ENCODE measurements at regions not wholly inside any gene's neighbourhood (a gene's known extent, or its start where the extent isn't known, plus 50 kb on each side); places are given as distances from the start of the nearest gene placed in this dataset.
"Not testable (repeated sequence)": the region's sequence is repeated elsewhere in the genome, so short reads cannot be mapped to it uniquely, and the experiment has no call there.

DNA sequence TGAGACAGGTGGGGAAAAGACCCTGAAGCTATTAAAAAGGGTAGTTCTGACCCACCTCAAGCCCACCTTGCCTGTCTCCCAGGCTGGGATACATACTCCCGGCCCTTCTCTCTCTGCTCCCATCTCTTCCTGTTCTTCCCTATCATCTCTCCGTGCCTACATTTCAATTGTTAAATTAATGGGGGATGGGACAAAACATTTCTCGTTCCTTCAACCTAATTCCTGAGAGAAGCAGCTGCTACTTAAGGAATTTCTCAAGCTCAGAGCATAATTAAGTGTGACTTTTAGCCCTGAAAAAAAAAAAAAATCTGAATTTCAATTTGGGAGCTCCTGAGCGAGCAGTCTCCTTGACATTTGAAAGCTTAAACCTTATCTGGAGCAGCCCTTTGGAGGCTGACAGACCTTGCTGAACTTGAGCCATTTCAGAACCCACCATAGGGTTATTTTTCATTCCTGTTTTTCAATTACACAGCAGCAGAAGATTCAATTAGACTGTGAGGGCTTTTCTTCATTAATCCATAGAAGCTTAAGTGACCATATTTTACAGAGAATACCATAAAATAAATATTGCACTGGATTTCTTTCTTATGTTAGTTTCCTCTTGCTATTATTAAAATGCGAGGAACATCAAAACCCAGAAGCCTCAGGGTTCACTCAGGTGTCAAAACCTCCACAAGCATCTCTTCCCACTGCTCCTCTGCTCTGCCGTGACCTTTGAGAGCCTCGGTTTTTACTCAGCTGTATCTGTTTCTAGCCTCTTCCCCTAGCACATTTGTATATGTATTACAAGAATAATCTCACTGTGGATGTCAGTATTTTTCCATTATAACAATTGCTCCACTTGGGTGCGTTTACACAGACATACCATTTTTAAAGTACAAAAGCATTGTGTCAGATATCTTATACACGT, 125.7 kb downstream of the B3GNT2 start:
- no peak overlapping the region for H3K4me3 ChIP-seq (ENCODE audit: low read depth in 1 of 2, low read length in 2 of 2)
- no peaks in the 10 kb centered on the region for H3K27me3 ChIP-seq (ENCODE audit: control insufficient read depth in 1 of 2, insufficient read depth in 2 of 2, low read length in 2 of 2)
- H3K4me1 ChIP-seq (ENCODE audit: control insufficient read depth in 1 of 2, insufficient read depth in 2 of 2, low read length in 2 of 2): no peaks in the 10 kb centered on the region
- no peak overlapping the region for H3K9ac ChIP-seq (ENCODE audit: low read depth in 1 of 2, low read length in 2 of 2)
- no peak overlapping the region for H3K27ac ChIP-seq (ENCODE audit: low read depth, low read length)
- no peaks in the 10 kb centered on the region for H3K9me3 ChIP-seq (ENCODE audit: control insufficient read depth in 1 of 2, low read length in 2 of 2)
- no peaks in the 10 kb centered on the region for H3K36me3 ChIP-seq (ENCODE audit: control insufficient read depth in 1 of 2, insufficient read depth in 2 of 2, low read length in 2 of 2)

- Histone ChIP-seq H3K4me1 (ENCODE audit: control insufficient read depth in 1 of 2, insufficient read depth in 2 of 2, low read length in 2 of 2) (no peaks in the 10 kb centered on the region), H3K36me3 (ENCODE audit: control insufficient read depth in 1 of 2, insufficient read depth in 2 of 2, low read length in 2 of 2) (no peaks in the 10 kb centered on the region), H3K27me3 (ENCODE audit: control insufficient read depth in 1 of 2, insufficient read depth in 2 of 2, low read length in 2 of 2) (no peaks in the 10 kb centered on the region), H3K9me3 (ENCODE audit: control insufficient read depth in 1 of 2, low read length in 2 of 2) (no peaks in the 10 kb centered on the region), H3K4me3 (ENCODE audit: low read depth in 1 of 2, low read length in 2 of 2) (no peak overlapping the region), H3K9ac (ENCODE audit: low read depth in 1 of 2, low read length in 2 of 2) (no peak overlapping the region), H3K27ac (ENCODE audit: low read depth, low read length) (no peak overlapping the region)
Observed at GRCh38 chr2:62320657-62321357, 124.9 kb downstream of the B3GNT2 start.

DNA sequence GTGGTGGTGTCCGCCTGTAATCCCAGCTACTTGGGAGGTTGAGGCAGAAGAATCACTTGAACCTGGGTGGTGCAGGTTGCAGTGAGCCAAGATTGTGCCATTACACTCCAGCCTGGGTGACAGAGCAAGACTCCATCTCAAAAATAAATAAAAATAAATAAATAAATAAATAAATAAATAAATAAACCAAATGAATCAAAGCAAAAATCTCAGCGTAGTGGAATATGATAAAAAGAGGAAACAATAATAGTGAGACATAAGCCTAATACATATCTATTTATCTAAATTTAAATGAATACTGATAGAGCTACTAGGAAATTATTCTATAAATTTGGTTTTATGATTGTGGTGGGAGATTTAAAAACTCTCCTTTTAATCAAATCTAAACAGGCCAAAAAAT, 124.2 kb downstream of the B3GNT2 start:
- H3K4me1 ChIP-seq (ENCODE audit: control insufficient read depth in 1 of 2, insufficient read depth in 2 of 2, low read length in 2 of 2); H3K36me3 ChIP-seq (ENCODE audit: control insufficient read depth in 1 of 2, insufficient read depth in 2 of 2, low read length in 2 of 2); H3K27me3 ChIP-seq (ENCODE audit: control insufficient read depth in 1 of 2, insufficient read depth in 2 of 2, low read length in 2 of 2); H3K27ac ChIP-seq (ENCODE audit: low read depth, low read length); H3K4me3 ChIP-seq (ENCODE audit: low read depth in 1 of 2, low read length in 2 of 2); H3K9ac ChIP-seq (ENCODE audit: low read depth in 1 of 2, low read length in 2 of 2); H3K9me3 ChIP-seq (ENCODE audit: control insufficient read depth in 1 of 2, low read length in 2 of 2): not testable (repeated sequence)

- Histone ChIP-seq H3K27ac (ENCODE audit: low read depth, low read length) (no peak overlapping the region), H3K4me1 (ENCODE audit: control insufficient read depth in 1 of 2, insufficient read depth in 2 of 2, low read length in 2 of 2) (peaks cover 0 to 3% of the 10 kb centered on the region in 2 donors), H3K27me3 (ENCODE audit: control insufficient read depth in 1 of 2, insufficient read depth in 2 of 2, low read length in 2 of 2) (no peaks in the 10 kb centered on the region), H3K36me3 (ENCODE audit: control insufficient read depth in 1 of 2, insufficient read depth in 2 of 2, low read length in 2 of 2) (no peaks in the 10 kb centered on the region), H3K9ac (ENCODE audit: low read depth in 1 of 2, low read length in 2 of 2) (no peak overlapping the region), H3K9me3 (ENCODE audit: control insufficient read depth in 1 of 2, low read length in 2 of 2) (no peaks in the 10 kb centered on the region), H3K4me3 (ENCODE audit: low read depth in 1 of 2, low read length in 2 of 2) (no peak overlapping the region)
Observed at GRCh38 chr2:62319070-62319469, 123.2 kb downstream of the B3GNT2 start.

DNA sequence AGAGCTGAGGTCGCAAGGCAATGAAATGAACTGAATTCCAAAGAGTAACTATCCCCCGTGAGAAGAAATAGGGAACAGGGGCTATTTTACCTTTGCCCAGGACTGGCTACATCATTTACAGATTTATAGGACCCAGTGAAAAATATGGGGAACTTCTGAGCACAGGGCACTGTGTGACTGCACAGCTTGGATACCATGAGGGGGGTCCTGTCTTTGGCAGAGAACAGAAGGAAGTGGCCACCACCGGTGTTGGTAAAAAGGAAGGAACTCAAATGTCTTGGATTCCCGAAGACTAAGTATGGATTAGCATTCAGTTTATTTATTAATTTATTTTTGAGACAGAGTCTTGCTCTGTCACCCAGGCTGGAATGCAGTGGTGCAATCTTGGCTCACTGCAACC, 119.6 kb downstream of the B3GNT2 start:
- Histone ChIP-seq H3K9me3 (ENCODE audit: control insufficient read depth in 1 of 2, low read length in 2 of 2) (no peaks in the 10 kb centered on the region), H3K27me3 (ENCODE audit: control insufficient read depth in 1 of 2, insufficient read depth in 2 of 2, low read length in 2 of 2) (no peaks in the 10 kb centered on the region), H3K36me3 (ENCODE audit: control insufficient read depth in 1 of 2, insufficient read depth in 2 of 2, low read length in 2 of 2) (no peaks in the 10 kb centered on the region), H3K4me3 (ENCODE audit: low read depth in 1 of 2, low read length in 2 of 2) (no peak overlapping the region), H3K9ac (ENCODE audit: low read depth in 1 of 2, low read length in 2 of 2) (no peak overlapping the region), H3K27ac (ENCODE audit: low read depth, low read length) (no peak overlapping the region), H3K4me1 (ENCODE audit: control insufficient read depth in 1 of 2, insufficient read depth in 2 of 2, low read length in 2 of 2) (peaks cover 0 to 3% of the 10 kb centered on the region in 2 donors)

DNA sequence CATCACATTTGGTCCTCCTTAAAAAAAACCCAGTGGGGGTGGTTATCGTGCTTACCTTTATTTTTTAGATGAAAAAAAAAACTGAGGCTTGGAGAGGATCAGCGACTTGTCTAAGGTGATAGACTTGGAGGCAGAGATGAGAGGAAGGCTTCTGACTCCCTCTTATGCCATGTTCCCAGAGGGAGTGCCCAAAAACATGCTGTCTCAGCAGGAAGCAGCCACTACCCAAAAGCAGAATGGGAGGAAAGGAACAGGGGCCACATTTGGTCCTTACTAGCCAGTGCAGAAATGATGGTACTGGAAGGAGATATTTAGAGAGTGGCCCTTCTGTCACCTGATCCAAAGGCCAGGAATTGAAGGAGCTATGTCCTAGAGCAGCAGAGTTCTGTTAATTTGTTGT, 118.4 kb downstream of the B3GNT2 start:
- H3K4me1 ChIP-seq (ENCODE audit: control insufficient read depth in 1 of 2, insufficient read depth in 2 of 2, low read length in 2 of 2): peaks cover 1 to 9% of the 10 kb centered on the region in 2 donors
- H3K36me3 ChIP-seq (ENCODE audit: control insufficient read depth in 1 of 2, insufficient read depth in 2 of 2, low read length in 2 of 2): no peaks in the 10 kb centered on the region
- H3K27me3 ChIP-seq (ENCODE audit: control insufficient read depth in 1 of 2, insufficient read depth in 2 of 2, low read length in 2 of 2): no peaks in the 10 kb centered on the region
- no peak overlapping the region for H3K9ac ChIP-seq (ENCODE audit: low read depth in 1 of 2, low read length in 2 of 2)
- H3K9me3 ChIP-seq (ENCODE audit: control insufficient read depth in 1 of 2, low read length in 2 of 2): no peaks in the 10 kb centered on the region
- H3K27ac ChIP-seq (ENCODE audit: low read depth, low read length): no peak overlapping the region
- H3K4me3 ChIP-seq (ENCODE audit: low read depth in 1 of 2, low read length in 2 of 2): no peak overlapping the region

GRCh38 chr2:62313449-62314227, 117.7 kb downstream of the B3GNT2 start:
- peaks cover 5 to 16% of the 10 kb centered on the region in 2 donors for H3K4me1 ChIP-seq (ENCODE audit: control insufficient read depth in 1 of 2, insufficient read depth in 2 of 2, low read length in 2 of 2)
- H3K27me3 ChIP-seq (ENCODE audit: control insufficient read depth in 1 of 2, insufficient read depth in 2 of 2, low read length in 2 of 2): no peaks in the 10 kb centered on the region
- no peaks in the 10 kb centered on the region for H3K36me3 ChIP-seq (ENCODE audit: control insufficient read depth in 1 of 2, insufficient read depth in 2 of 2, low read length in 2 of 2)
- H3K4me3 ChIP-seq (ENCODE audit: low read depth in 1 of 2, low read length in 2 of 2): no peak overlapping the region
- no peak overlapping the region for H3K9ac ChIP-seq (ENCODE audit: low read depth in 1 of 2, low read length in 2 of 2)
- no peak overlapping the region for H3K27ac ChIP-seq (ENCODE audit: low read depth, low read length)
- H3K9me3 ChIP-seq (ENCODE audit: control insufficient read depth in 1 of 2, low read length in 2 of 2): no peaks in the 10 kb centered on the region

GRCh38 chr2:62309465-62310091, 113.7 kb downstream of the B3GNT2 start:
- H3K9me3 ChIP-seq (ENCODE audit: control insufficient read depth in 1 of 2, low read length in 2 of 2): no peaks in the 10 kb centered on the region
- H3K4me3 ChIP-seq (ENCODE audit: low read depth in 1 of 2, low read length in 2 of 2): no peak overlapping the region
- H3K4me1 ChIP-seq (ENCODE audit: control insufficient read depth in 1 of 2, insufficient read depth in 2 of 2, low read length in 2 of 2): peaks cover 46 to 52% of the 10 kb centered on the region in 2 donors
- H3K27ac ChIP-seq (ENCODE audit: low read depth, low read length): no peak overlapping the region
- no peaks in the 10 kb centered on the region for H3K27me3 ChIP-seq (ENCODE audit: control insufficient read depth in 1 of 2, insufficient read depth in 2 of 2, low read length in 2 of 2)
- no peak overlapping the region for H3K9ac ChIP-seq (ENCODE audit: low read depth in 1 of 2, low read length in 2 of 2)
- no peaks in the 10 kb centered on the region for H3K36me3 ChIP-seq (ENCODE audit: control insufficient read depth in 1 of 2, insufficient read depth in 2 of 2, low read length in 2 of 2)

DNA sequence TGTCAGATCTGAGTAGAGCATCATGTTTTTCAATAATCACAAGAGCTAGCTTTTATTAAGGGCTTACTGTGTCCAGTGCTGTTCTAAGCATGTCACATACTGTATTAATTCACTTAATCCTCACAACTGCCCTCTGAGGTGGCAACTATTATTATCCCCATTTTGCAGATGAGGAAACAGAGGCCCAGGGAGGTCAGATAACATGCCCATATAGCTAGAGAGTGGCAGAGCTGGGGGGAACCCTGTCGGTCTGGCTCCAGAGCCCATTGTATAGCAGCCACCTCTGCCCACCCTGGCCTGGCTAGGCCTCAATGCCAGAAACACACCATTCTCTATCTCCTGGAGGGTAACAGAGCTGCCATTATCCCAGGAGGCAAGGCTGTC, 113.2 kb downstream of the B3GNT2 start:
- H3K27ac ChIP-seq (ENCODE audit: low read depth, low read length): no peak overlapping the region
- no peak overlapping the region for H3K4me3 ChIP-seq (ENCODE audit: low read depth in 1 of 2, low read length in 2 of 2)
- peaks cover 51 to 55% of the 10 kb centered on the region in 2 donors for H3K4me1 ChIP-seq (ENCODE audit: control insufficient read depth in 1 of 2, insufficient read depth in 2 of 2, low read length in 2 of 2)
- no peaks in the 10 kb centered on the region for H3K27me3 ChIP-seq (ENCODE audit: control insufficient read depth in 1 of 2, insufficient read depth in 2 of 2, low read length in 2 of 2)
- H3K36me3 ChIP-seq (ENCODE audit: control insufficient read depth in 1 of 2, insufficient read depth in 2 of 2, low read length in 2 of 2): no peaks in the 10 kb centered on the region
- no peak overlapping the region for H3K9ac ChIP-seq (ENCODE audit: low read depth in 1 of 2, low read length in 2 of 2)
- H3K9me3 ChIP-seq (ENCODE audit: control insufficient read depth in 1 of 2, low read length in 2 of 2): no peaks in the 10 kb centered on the region

Data from duodenal mucosa (tissue), 2 donors.